B cell (primary cell): ENCODE measurements at regions not wholly inside any gene's neighbourhood (a gene's known extent, or its start where the extent isn't known, plus 50 kb on each side); places are given as distances from the start of the nearest gene placed in this dataset.

ENCODE experiments used
- ATAC-seq: fragments of 200-7000 bp; cut with Tn5 transposase; one replicate; pipeline ENCODE4 v1.10.0; 2021; ENCODE audit warnings: low read depth, mild to moderate bottlenecking, moderate number of reproducible peaks, moderate library complexity
- CTCF ChIA-PET: fragments of 350-600 bp; sonication (Branson Sonifier 250); formaldehyde crosslinking; loops from one replicate; lab custom pipeline; 2021; ENCODE audit warnings: antibody characterized with exemption, inconsistent platforms; lab: Charles Lee
- POLR2A ChIA-PET: fragments of 350-600 bp; sonication (Branson Sonifier 250); formaldehyde crosslinking; loops from one replicate; lab custom pipeline; 2021; ENCODE audit warnings: antibody characterized with exemption; lab: Charles Lee
- DNase-seq: peaks from one replicate; pipeline ENCODE4 v3.0.0; 2013
- H2AFZ ChIP-seq: 2 replicates; pipeline ENCODE4 v1.6.1; 2012; ENCODE audit warnings: mild to moderate bottlenecking, low read depth, low read length; ENCODE audit not compliant: insufficient read depth, poor library complexity, severe bottlenecking
- H3K27ac ChIP-seq, 2 donors: 1 replicate in 1 of 2; 2 replicates in 1 of 2; pipeline ENCODE4 v1.5.1; 2012 to 2013; ENCODE audit warnings: low read length in 2 of 2, mild to moderate bottlenecking in 2 of 2, moderate library complexity in 1 of 2
- H3K27me3 ChIP-seq, 4 experiments: fragments of 200-600 bp in 1 of 4; sonication (generic) in 1 of 4; replicated peaks in 1 of 4; 1 replicate in 2 of 4; 2 replicates in 2 of 4; pipeline versions ENCODE4 v1.6.1 to v1.7.0; 2013 to 2016; ENCODE audit warnings: low read length in 3 of 4, mild to moderate bottlenecking in 2 of 4, mixed read lengths in 1 of 4, moderate library complexity in 1 of 4; ENCODE audit not compliant: insufficient read depth in 4 of 4, control insufficient read depth in 3 of 4; ENCODE audit errors: control extremely low read depth in 1 of 4
- H3K36me3 ChIP-seq, 2 experiments: replicated peaks in 1 of 2; 1 replicate in 1 of 2; 2 replicates in 1 of 2; pipeline versions ENCODE4 v1.6.1 to v1.7.1; 2013; ENCODE audit warnings: low read length in 1 of 2; ENCODE audit not compliant: insufficient read depth in 2 of 2, control insufficient read depth in 1 of 2; ENCODE audit errors: control extremely low read depth in 1 of 2, extremely low read depth in 1 of 2
- H3K4me1 ChIP-seq, 2 donors: fragments of 200-600 bp in 1 of 2; sonication (generic) in 1 of 2; 1 replicate in 1 of 2; 2 replicates in 1 of 2; pipeline versions ENCODE4 v1.5.1 to v1.6.1; 2013 to 2017; ENCODE audit warnings: low read length in 2 of 2; ENCODE audit not compliant: control insufficient read depth in 2 of 2, insufficient read depth in 2 of 2
- H3K4me2 ChIP-seq: replicated peaks from 2 replicates; pipeline ENCODE3; 2012; ENCODE audit warnings: mild to moderate bottlenecking, low read depth, low read length; ENCODE audit not compliant: poor library complexity, severe bottlenecking
- H3K4me3 ChIP-seq, 5 experiments: fragments of 200-600 bp in 1 of 5; sonication (generic) in 1 of 5; 1 replicate in 3 of 5; 2 replicates in 2 of 5; pipeline versions ENCODE4 v1.5.1 to v1.7.0; 2011 to 2016; ENCODE audit warnings: low read length in 4 of 5, mild to moderate bottlenecking in 4 of 5, low read depth in 2 of 5, control low read depth in 1 of 5, moderate library complexity in 1 of 5; ENCODE audit not compliant: insufficient read depth in 1 of 5; ENCODE audit errors: control extremely low read depth in 1 of 5, extremely low read depth in 1 of 5
- H3K79me2 ChIP-seq: fragments of 200-600 bp; sonication (generic); one replicate; pipeline ENCODE4 v1.6.0; 2016; ENCODE audit warnings: low read length; ENCODE audit not compliant: control insufficient read depth, insufficient read depth
- H3K9ac ChIP-seq: fragments of 200-600 bp; sonication (generic); 2 replicates; pipeline ENCODE4 v1.6.1; 2017; ENCODE audit warnings: mild to moderate bottlenecking, low read length, moderate library complexity
- H3K9me3 ChIP-seq, 3 donors: one replicate each; pipeline versions ENCODE4 v1.6.1 to v1.7.1; 2013; ENCODE audit warnings: low read length in 2 of 3; ENCODE audit not compliant: control insufficient read depth in 2 of 3, insufficient read depth in 1 of 3; ENCODE audit errors: control extremely low read depth in 1 of 3
- H4K20me1 ChIP-seq: 2 replicates; pipeline ENCODE4 v1.6.0; 2012; ENCODE audit warnings: mild to moderate bottlenecking, low read length; ENCODE audit not compliant: insufficient read depth, control insufficient read depth, poor library complexity, severe bottlenecking
- H3K27ac Mint-ChIP-seq: one replicate; pipeline ENCODE4 v1.8.0; 2021; ENCODE audit warnings: mixed read lengths
- H3K27me3 Mint-ChIP-seq: one replicate; pipeline ENCODE4 v1.8.0; 2021; ENCODE audit warnings: mixed read lengths
- H3K4me1 Mint-ChIP-seq: one replicate; pipeline ENCODE4 v1.8.0; 2021; ENCODE audit warnings: mixed read lengths
- H3K4me3 Mint-ChIP-seq: one replicate; pipeline ENCODE4 v1.8.0; 2021; ENCODE audit warnings: mixed read lengths
- H3K9me3 Mint-ChIP-seq: one replicate; pipeline ENCODE4 v1.8.0; 2022; ENCODE audit warnings: mixed read lengths; ENCODE audit not compliant: insufficient read depth
- EZH2 ChIP-seq: IDR thresholded peaks from 2 replicates; pipeline ENCODE4 v1.6.1; 2012; ENCODE audit warnings: borderline replicate concordance, low read depth, mild to moderate bottlenecking, moderate library complexity, low read length; ENCODE audit not compliant: insufficient read depth, poor library complexity, severe bottlenecking
- WGBS: methylation state at CpG from one replicate; pipeline ENCODE4 v1.1.5; 2013; ENCODE audit warnings: missing lambda C conversion rate; ENCODE audit not compliant: insufficient coverage; 5-methylcytosine and 5-hydroxymethylcytosine counted together
- intact Hi-C: fragments of 100-400 bp; cut with micrococcal nuclease; formaldehyde crosslinking; loops from one replicate; pipeline ENCODE4 v1.10.0; 2022
- TF ChIP-seq, protein P1 (sequence below): fragments of 200-600 bp; IDR thresholded peaks from one replicate; pipeline ENCODE4 v1.8.0; 2022; ENCODE audit warnings: antibody characterized with exemption, mild to moderate bottlenecking

DNA sequence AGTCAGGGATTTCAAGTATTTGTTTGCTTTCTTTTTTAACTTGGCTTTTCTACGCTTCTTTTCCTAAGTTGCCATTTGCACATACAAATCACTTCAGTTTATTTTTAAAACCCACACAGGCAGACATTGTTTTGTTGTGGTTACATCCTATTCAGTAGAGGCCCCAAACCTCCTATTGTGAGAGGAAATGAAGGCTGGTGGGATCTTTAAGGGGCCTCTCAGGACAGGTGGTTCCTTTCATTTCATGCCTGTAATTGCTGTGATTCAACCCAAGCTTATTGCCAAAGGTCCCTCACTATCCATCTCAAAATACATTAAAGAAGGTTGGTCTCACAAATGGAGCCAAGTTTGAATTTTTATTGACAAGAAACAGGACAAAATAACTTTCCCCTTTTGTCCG lies 257.1 kb downstream of the ADAMTS20 start:
- H3K4me2 ChIP-seq = no peak overlapping the region
- H3K79me2 ChIP-seq = no peaks in the 10 kb centered on the region
- H3K27me3 ChIP-seq = no peaks in the 10 kb centered on the region
- ATAC-seq (no peak), DNase-seq (no peak)
- WGBS = 75% methylated on average over 1 of the region's 2 CpGs
- H3K4me1 Mint-ChIP-seq = no peaks in the 10 kb centered on the region
- no peak overlapping the region for H3K9ac ChIP-seq
- H3K9me3 ChIP-seq = no peaks in the 10 kb centered on the region
- H3K27ac ChIP-seq = no peak overlapping the region
- H3K4me3 ChIP-seq = no peak overlapping the region
- no peak overlapping the region for H3K27ac Mint-ChIP-seq
- H3K9me3 Mint-ChIP-seq = no peaks in the 10 kb centered on the region
- H3K4me1 ChIP-seq = no peaks in the 10 kb centered on the region
- H3K4me3 Mint-ChIP-seq = no peak overlapping the region
- peaks cover 8% of the 10 kb centered on the region for H3K27me3 Mint-ChIP-seq
- intact Hi-C loops = no loop called here
- ChIA-PET CTCF (no interaction called here), POLR2A (no interaction called here)
- H3K36me3 ChIP-seq = no peaks in the 10 kb centered on the region
- H2AFZ ChIP-seq = no peak overlapping the region
- no peak for TF ChIP-seq EZH2
- TF ChIP-seq, protein P1, sequence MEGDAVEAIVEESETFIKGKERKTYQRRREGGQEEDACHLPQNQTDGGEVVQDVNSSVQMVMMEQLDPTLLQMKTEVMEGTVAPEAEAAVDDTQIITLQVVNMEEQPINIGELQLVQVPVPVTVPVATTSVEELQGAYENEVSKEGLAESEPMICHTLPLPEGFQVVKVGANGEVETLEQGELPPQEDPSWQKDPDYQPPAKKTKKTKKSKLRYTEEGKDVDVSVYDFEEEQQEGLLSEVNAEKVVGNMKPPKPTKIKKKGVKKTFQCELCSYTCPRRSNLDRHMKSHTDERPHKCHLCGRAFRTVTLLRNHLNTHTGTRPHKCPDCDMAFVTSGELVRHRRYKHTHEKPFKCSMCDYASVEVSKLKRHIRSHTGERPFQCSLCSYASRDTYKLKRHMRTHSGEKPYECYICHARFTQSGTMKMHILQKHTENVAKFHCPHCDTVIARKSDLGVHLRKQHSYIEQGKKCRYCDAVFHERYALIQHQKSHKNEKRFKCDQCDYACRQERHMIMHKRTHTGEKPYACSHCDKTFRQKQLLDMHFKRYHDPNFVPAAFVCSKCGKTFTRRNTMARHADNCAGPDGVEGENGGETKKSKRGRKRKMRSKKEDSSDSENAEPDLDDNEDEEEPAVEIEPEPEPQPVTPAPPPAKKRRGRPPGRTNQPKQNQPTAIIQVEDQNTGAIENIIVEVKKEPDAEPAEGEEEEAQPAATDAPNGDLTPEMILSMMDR = no peak
- no peaks in the 10 kb centered on the region for H4K20me1 ChIP-seq

DNA sequence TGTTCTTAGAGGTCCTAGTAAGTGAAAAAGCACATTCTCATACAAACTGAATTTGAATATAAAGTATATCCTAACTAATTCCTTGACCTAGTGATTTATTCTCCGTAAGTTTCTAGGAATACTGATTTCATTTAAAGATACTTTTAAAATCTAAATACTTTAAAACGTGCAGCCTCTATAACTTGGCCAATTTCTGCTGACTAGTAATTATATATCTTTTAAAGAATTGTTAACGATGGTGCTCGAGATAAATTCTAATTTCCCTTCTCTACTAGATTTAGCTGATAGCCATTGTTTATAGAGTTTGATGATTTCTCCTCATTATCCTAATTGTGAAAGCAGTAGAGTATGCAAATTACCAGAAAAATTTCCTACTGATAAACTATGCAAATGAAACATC lies 257.9 kb downstream of the ADAMTS20 start:
- Histone ChIP-seq H3K79me2 (no peaks in the 10 kb centered on the region), H3K27me3 (no peaks in the 10 kb centered on the region), H3K36me3 (no peaks in the 10 kb centered on the region), H3K4me2 (no peak overlapping the region), H3K27ac (no peak overlapping the region), H3K4me1 (no peaks in the 10 kb centered on the region), H4K20me1 (no peaks in the 10 kb centered on the region), H3K9ac (no peak overlapping the region), H3K4me3 (no peak overlapping the region), H2AFZ (no peak overlapping the region), H3K9me3 (no peaks in the 10 kb centered on the region)
- POLR2A ChIA-PET = no interaction called here
- Mint-ChIP-seq H3K4me3 (no peak overlapping the region), H3K27me3 (peaks cover 8% of the 10 kb centered on the region), H3K9me3 (no peaks in the 10 kb centered on the region), H3K27ac (no peak overlapping the region), H3K4me1 (no peaks in the 10 kb centered on the region)
- intact Hi-C loops = no loop called here
- DNase-seq = no peak
- TF ChIP-seq EZH2 = no peak
- TF ChIP-seq, protein P1 = no peak
- CTCF ChIA-PET = no interaction called here
- no peak for ATAC-seq
- whole genome bisulfite sequencing = no CpG with 5 or more reads among the region's 4 CpGs
